ENCODE measurements at regions not wholly inside any gene's neighbourhood (a gene's known extent, or its start where the extent isn't known, plus 50 kb on each side); places are given as distances from the start of the nearest gene placed in this dataset.

GRCh38 chr7:41570766-41571165 lies 132.1 kb downstream of the INHBA start:
- TF ChIP-seq CTCF (IDR thresholded peaks at IDR 0.05; ENCODE audit: low read depth, low read length) (no peak), POLR2A (IDR thresholded peaks at IDR 0.05; ENCODE audit: extremely low read depth, insufficient read length) (no peak)
